IMR-90 (cell line): ENCODE measurements at regions not wholly inside any gene's neighbourhood (a gene's known extent, or its start where the extent isn't known, plus 50 kb on each side); places are given as distances from the start of the nearest gene placed in this dataset.

ENCODE experiments used
- ATAC-seq: fragments of 200-7000 bp; cut with Tn5 transposase; 2 replicates; pipeline ENCODE4 v1.9.1; 2020; ENCODE audit warnings: low read depth, mild to moderate bottlenecking, moderate library complexity
- BruUV-seq: library from RNA; stranded (reverse); fragments of 400-500 nt; replicated peaks from 2 replicates; lab custom pipeline; 2021; lab: Mats Ljungman, UMichigan
- CTCF ChIA-PET: fragments of 300-600 bp; formaldehyde crosslinking; extraction: SDS; loops from one replicate; lab custom pipeline; 2021; ENCODE audit warnings: antibody characterized with exemption; lab: Yijun Ruan, JAX
- POLR2A ChIA-PET: fragments of 300-600 bp; sonication (Branson Sonifier 250); formaldehyde crosslinking; loops from one replicate; lab custom pipeline; 2022; ENCODE audit warnings: antibody characterized with exemption; ENCODE audit not compliant: unreplicated experiment; lab: Charles Lee
- DNase-seq: peaks from one replicate; pipeline ENCODE4 v3.0.0; 2013
- H2AFZ ChIP-seq: replicated peaks from 2 replicates; pipeline ENCODE3; 2013; ENCODE audit warnings: low read length, mild to moderate bottlenecking; ENCODE audit not compliant: poor library complexity
- H2AK5ac ChIP-seq: 2 replicates; pipeline ENCODE4 v1.6.1; 2013; ENCODE audit warnings: low read depth, low read length, inconsistent platforms
- H2AK9ac ChIP-seq: replicated peaks from 2 replicates; pipeline ENCODE3; 2013; ENCODE audit warnings: mild to moderate bottlenecking, low read depth, low read length, moderate library complexity; ENCODE audit not compliant: poor library complexity
- H2BK120ac ChIP-seq: 2 replicates; pipeline ENCODE4 v1.6.1; 2013; ENCODE audit warnings: low read depth, low read length, inconsistent platforms
- H2BK15ac ChIP-seq: 3 replicates; pipeline ENCODE4 v1.6.1; 2013; ENCODE audit warnings: low read depth, low read length, inconsistent platforms
- H2BK20ac ChIP-seq: 2 replicates; pipeline ENCODE4 v1.6.1; 2013; ENCODE audit warnings: low read depth, mild to moderate bottlenecking, inconsistent platforms, low read length, moderate library complexity
- H2BK5ac ChIP-seq: 2 replicates; pipeline ENCODE4 v1.6.1; 2013; ENCODE audit warnings: mild to moderate bottlenecking, low read depth, low read length, inconsistent platforms; ENCODE audit not compliant: poor library complexity, severe bottlenecking
- H3K14ac ChIP-seq: replicated peaks from 2 replicates; pipeline ENCODE4 v1.6.1; 2013; ENCODE audit warnings: low read depth, low read length, inconsistent platforms
- H3K18ac ChIP-seq: 2 replicates; pipeline ENCODE4 v1.6.1; 2013; ENCODE audit warnings: low read depth, low read length, control low read depth
- H3K23ac ChIP-seq: 2 replicates; pipeline ENCODE4 v1.6.1; 2013; ENCODE audit warnings: low read depth, low read length, inconsistent platforms
- H3K27ac ChIP-seq: 2 replicates; pipeline ENCODE4 v1.5.1; 2013; ENCODE audit warnings: mild to moderate bottlenecking, control low read depth, low read length; ENCODE audit not compliant: insufficient read depth
- H3K27me3 ChIP-seq: 2 replicates; pipeline ENCODE4 v1.6.1; 2013; ENCODE audit warnings: low read length; ENCODE audit not compliant: control insufficient read depth, insufficient read depth
- H3K36me3 ChIP-seq: 2 replicates; pipeline ENCODE4 v1.6.1; 2013; ENCODE audit warnings: low read length, mixed read lengths; ENCODE audit not compliant: control insufficient read depth, insufficient read depth
- H3K4ac ChIP-seq: 2 replicates; pipeline ENCODE4 v1.6.1; 2013; ENCODE audit warnings: low read depth, low read length, inconsistent platforms
- H3K4me1 ChIP-seq: 2 replicates; pipeline ENCODE4 v1.6.1; 2013; ENCODE audit warnings: low read length, mixed read lengths; ENCODE audit not compliant: control insufficient read depth, insufficient read depth
- H3K4me2 ChIP-seq: 2 replicates; pipeline ENCODE4 v1.6.1; 2013; ENCODE audit warnings: low read depth, mild to moderate bottlenecking, control low read depth, low read length, moderate library complexity
- H3K4me3 ChIP-seq: 2 replicates; pipeline ENCODE4 v1.5.1; 2013; ENCODE audit warnings: low read depth, mild to moderate bottlenecking, control low read depth, low read length, moderate library complexity; ENCODE audit not compliant: insufficient read depth
- H3K56ac ChIP-seq: 2 replicates; pipeline ENCODE4 v1.6.1; 2013; ENCODE audit warnings: low read length, inconsistent platforms; ENCODE audit not compliant: insufficient read depth; ENCODE audit errors: extremely low read depth
- H3K79me1 ChIP-seq, 2 experiments: 2 replicates each; pipeline ENCODE4 v1.6.1; 2013; ENCODE audit warnings: low read length in 2 of 2, inconsistent platforms in 1 of 2, low read depth in 1 of 2
- H3K9ac ChIP-seq: 2 replicates; pipeline ENCODE4 v1.6.1; 2013; ENCODE audit warnings: low read depth, low read length, control low read depth
- H3K9me1 ChIP-seq: 2 replicates; pipeline ENCODE4 v1.6.1; 2013; ENCODE audit warnings: low read length, inconsistent platforms; ENCODE audit not compliant: insufficient read depth
- H3K9me3 ChIP-seq: 2 replicates; pipeline ENCODE4 v1.6.1; 2013; ENCODE audit warnings: low read length; ENCODE audit not compliant: control insufficient read depth, insufficient read depth
- H4K20me1 ChIP-seq: 2 replicates; pipeline ENCODE4 v1.6.1; 2013; ENCODE audit warnings: low read length, inconsistent platforms; ENCODE audit not compliant: insufficient read depth
- H4K5ac ChIP-seq: 2 replicates; pipeline ENCODE4 v1.6.1; 2013; ENCODE audit warnings: mild to moderate bottlenecking, low read depth, low read length, control low read depth
- H4K8ac ChIP-seq, 2 experiments: 2 replicates each; pipeline ENCODE4 v1.6.1; 2013; ENCODE audit warnings: low read depth in 2 of 2, low read length in 2 of 2, control low read depth in 1 of 2, inconsistent platforms in 1 of 2
- H4K91ac ChIP-seq: 2 replicates; pipeline ENCODE4 v1.6.1; 2013; ENCODE audit warnings: low read depth, low read length, inconsistent platforms; ENCODE audit not compliant: insufficient read depth
- CEBPB ChIP-seq: IDR thresholded peaks from 2 replicates; pipeline ENCODE4 v1.6.1; 2012; ENCODE audit warnings: low read depth, low read length, improper control_type of control experiment
- CHD1 ChIP-seq: IDR thresholded peaks from 2 replicates; pipeline ENCODE4 v1.6.1; 2012; ENCODE audit warnings: low read depth, low read length, improper control_type of control experiment
- FOS ChIP-seq: fragments of 150-350 bp; IDR thresholded peaks from 2 replicates; pipeline ENCODE4 v1.6.1; 2016; ENCODE audit warnings: low read depth, low read length
- MAFK ChIP-seq: IDR thresholded peaks from 2 replicates; pipeline ENCODE4 v1.6.1; 2012; ENCODE audit warnings: low read depth, low read length, improper control_type of control experiment
- NFE2L2 ChIP-seq: fragments of 150-350 bp; IDR thresholded peaks from 2 replicates; pipeline ENCODE4 v1.6.1; 2016; ENCODE audit warnings: low read depth, mild to moderate bottlenecking, low read length
- POLR2A ChIP-seq: IDR thresholded peaks from 2 replicates; pipeline ENCODE4 v1.6.1; 2012; ENCODE audit warnings: mild to moderate bottlenecking, low read depth, low read length
- RAD21 ChIP-seq: IDR thresholded peaks from 2 replicates; pipeline ENCODE4 v1.6.1; 2012; ENCODE audit warnings: low read length, improper control_type of control experiment
- SMC3 ChIP-seq: fragments of 150-350 bp; IDR thresholded peaks from 2 replicates; pipeline ENCODE4 v1.6.1; 2016; ENCODE audit warnings: low read depth, mild to moderate bottlenecking, antibody characterized with exemption, low read length, moderate library complexity
- WGBS, 2 experiments: methylation state at CpG; one replicate each; pipeline versions ENCODE4 v1.1.5 to v1.1.7; 2013; ENCODE audit warnings: missing lambda C conversion rate in 2 of 2; ENCODE audit not compliant: insufficient read length in 1 of 2; ENCODE audit errors: extremely low coverage in 2 of 2; 5-methylcytosine and 5-hydroxymethylcytosine counted together
- dilution Hi-C: fragments of 300-500 bp; cut with HindIII; formaldehyde crosslinking; loops from one replicate; pipeline ENCODE4 v1.14.3; 2018; ENCODE audit warnings: low sequenced_read_pairs; ENCODE audit not compliant: unreplicated experiment
- in situ Hi-C: fragments of 300-500 bp; cut with MboI; formaldehyde crosslinking; loops from 3 replicates; pipeline ENCODE4 v1.14.3; 2019; ENCODE audit warnings: low sequenced_read_pairs, inconsistent platforms, mixed read lengths
- intact Hi-C: fragments of 100-400 bp; cut with micrococcal nuclease; formaldehyde crosslinking; loops from 2 replicates; pipeline ENCODE4 v1.10.0; 2022
- TF ChIP-seq, protein P1 (sequence below): fragments of 150-350 bp; IDR thresholded peaks from 2 replicates; pipeline ENCODE4 v1.6.1; 2016; ENCODE audit warnings: low read depth, mild to moderate bottlenecking, low read length, moderate library complexity, borderline replicate concordance
- TF ChIP-seq, protein P2 (sequence below): conservative IDR thresholded peaks from 2 replicates; pipeline ENCODE4 v1.5.1; 2012; ENCODE audit warnings: mild to moderate bottlenecking, low read depth, low read length, improper control_type of control experiment
- TF ChIP-seq, protein P3 (sequence below): fragments of 150-350 bp; IDR thresholded peaks from 2 replicates; pipeline ENCODE4 v1.6.1; 2017; ENCODE audit warnings: mild to moderate bottlenecking, antibody characterized with exemption, low read length, low read depth

DNA sequence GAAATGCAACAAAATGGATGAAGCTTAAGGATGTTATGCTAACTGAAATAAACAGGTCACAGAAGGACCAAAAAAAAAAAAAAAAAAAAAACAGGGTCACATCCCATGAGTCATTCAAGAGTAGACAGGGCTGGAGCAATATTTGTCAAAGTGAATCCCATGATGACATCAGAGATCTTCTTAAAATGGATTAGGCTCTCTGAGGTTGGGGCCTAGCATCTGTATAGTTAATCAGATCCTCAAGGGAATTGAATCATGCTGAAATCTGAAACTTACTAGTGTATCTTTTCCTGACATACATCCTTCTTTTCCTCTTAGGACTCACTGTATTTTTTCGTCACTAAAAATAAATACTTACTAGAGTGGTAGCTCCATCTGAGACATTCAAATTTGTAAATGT lies 380.6 kb upstream of the NXPH2 start:
- dilution Hi-C loops = no loop called here
- no peaks in the 10 kb centered on the region for H3K79me1 ChIP-seq
- H4K20me1 ChIP-seq = no peaks in the 10 kb centered on the region
- H2BK5ac ChIP-seq = no peak overlapping the region
- no peaks in the 10 kb centered on the region for H3K4me1 ChIP-seq
- ChIA-PET CTCF (no interaction called here), POLR2A (no interaction called here)
- no peak overlapping the region for H2BK15ac ChIP-seq
- no peak overlapping the region for H3K4ac ChIP-seq
- no CpG with 5 or more reads among the region's 1 CpG for WGBS, 2 experiments
- intact Hi-C loops = no loop called here
- H2AK5ac ChIP-seq = no peak overlapping the region
- H3K27ac ChIP-seq = no peak overlapping the region
- H3K14ac ChIP-seq = no peak overlapping the region
- no peak overlapping the region for H2AK9ac ChIP-seq
- no TSS peak for BruUV-seq
- H4K91ac ChIP-seq = no peak overlapping the region
- no peak overlapping the region for H2BK20ac ChIP-seq
- peaks cover 2% of the 10 kb centered on the region; the same call in 1 of the 2 replicates for H3K9me3 ChIP-seq
- TF ChIP-seq, protein P1, sequence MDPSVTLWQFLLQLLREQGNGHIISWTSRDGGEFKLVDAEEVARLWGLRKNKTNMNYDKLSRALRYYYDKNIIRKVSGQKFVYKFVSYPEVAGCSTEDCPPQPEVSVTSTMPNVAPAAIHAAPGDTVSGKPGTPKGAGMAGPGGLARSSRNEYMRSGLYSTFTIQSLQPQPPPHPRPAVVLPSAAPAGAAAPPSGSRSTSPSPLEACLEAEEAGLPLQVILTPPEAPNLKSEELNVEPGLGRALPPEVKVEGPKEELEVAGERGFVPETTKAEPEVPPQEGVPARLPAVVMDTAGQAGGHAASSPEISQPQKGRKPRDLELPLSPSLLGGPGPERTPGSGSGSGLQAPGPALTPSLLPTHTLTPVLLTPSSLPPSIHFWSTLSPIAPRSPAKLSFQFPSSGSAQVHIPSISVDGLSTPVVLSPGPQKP = no peak
- TF ChIP-seq NFE2L2 = no peak
- TF ChIP-seq, protein P2, sequence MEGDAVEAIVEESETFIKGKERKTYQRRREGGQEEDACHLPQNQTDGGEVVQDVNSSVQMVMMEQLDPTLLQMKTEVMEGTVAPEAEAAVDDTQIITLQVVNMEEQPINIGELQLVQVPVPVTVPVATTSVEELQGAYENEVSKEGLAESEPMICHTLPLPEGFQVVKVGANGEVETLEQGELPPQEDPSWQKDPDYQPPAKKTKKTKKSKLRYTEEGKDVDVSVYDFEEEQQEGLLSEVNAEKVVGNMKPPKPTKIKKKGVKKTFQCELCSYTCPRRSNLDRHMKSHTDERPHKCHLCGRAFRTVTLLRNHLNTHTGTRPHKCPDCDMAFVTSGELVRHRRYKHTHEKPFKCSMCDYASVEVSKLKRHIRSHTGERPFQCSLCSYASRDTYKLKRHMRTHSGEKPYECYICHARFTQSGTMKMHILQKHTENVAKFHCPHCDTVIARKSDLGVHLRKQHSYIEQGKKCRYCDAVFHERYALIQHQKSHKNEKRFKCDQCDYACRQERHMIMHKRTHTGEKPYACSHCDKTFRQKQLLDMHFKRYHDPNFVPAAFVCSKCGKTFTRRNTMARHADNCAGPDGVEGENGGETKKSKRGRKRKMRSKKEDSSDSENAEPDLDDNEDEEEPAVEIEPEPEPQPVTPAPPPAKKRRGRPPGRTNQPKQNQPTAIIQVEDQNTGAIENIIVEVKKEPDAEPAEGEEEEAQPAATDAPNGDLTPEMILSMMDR = no peak
- no peak for TF ChIP-seq MAFK
- TF ChIP-seq, protein P3, sequence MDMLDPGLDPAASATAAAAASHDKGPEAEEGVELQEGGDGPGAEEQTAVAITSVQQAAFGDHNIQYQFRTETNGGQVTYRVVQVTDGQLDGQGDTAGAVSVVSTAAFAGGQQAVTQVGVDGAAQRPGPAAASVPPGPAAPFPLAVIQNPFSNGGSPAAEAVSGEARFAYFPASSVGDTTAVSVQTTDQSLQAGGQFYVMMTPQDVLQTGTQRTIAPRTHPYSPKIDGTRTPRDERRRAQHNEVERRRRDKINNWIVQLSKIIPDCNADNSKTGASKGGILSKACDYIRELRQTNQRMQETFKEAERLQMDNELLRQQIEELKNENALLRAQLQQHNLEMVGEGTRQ = no peak
- no peak for TF ChIP-seq SMC3
- TF ChIP-seq CHD1 = no peak
- no peak for TF ChIP-seq FOS
- TF ChIP-seq POLR2A = no peak
- TF ChIP-seq RAD21 = no peak
- TF ChIP-seq CEBPB = no peak
- no peak overlapping the region for H2BK120ac ChIP-seq
- no peak overlapping the region for H2AFZ ChIP-seq
- no peak for ATAC-seq
- no peak for DNase-seq
- H3K4me2 ChIP-seq = no peak overlapping the region
- in situ Hi-C loops = no loop called here
- no peak overlapping the region for H4K5ac ChIP-seq
- H3K56ac ChIP-seq = no peak overlapping the region
- H4K8ac ChIP-seq = no peak overlapping the region
- no peak overlapping the region for H3K23ac ChIP-seq
- no peaks in the 10 kb centered on the region for H3K27me3 ChIP-seq
- no peaks in the 10 kb centered on the region for H3K36me3 ChIP-seq
- no peak overlapping the region for H3K9ac ChIP-seq
- H3K18ac ChIP-seq = no peak overlapping the region
- H3K9me1 ChIP-seq = no peaks in the 10 kb centered on the region
- H3K4me3 ChIP-seq = no peak overlapping the region
